Mammary epithelial cell (primary cell): ENCODE measurements at regions not wholly inside any gene's neighbourhood (a gene's known extent, or its start where the extent isn't known, plus 50 kb on each side); places are given as distances from the start of the nearest gene placed in this dataset.

ENCODE experiments used
- EZH2 ChIP-seq: IDR thresholded peaks from 2 replicates; pipeline ENCODE4 v1.6.1; 2012; ENCODE audit warnings: low read length, inconsistent platforms, borderline replicate concordance
- TF ChIP-seq, protein P1 (sequence below), 2 donors: IDR thresholded peaks in 1 of 2; conservative IDR thresholded peaks in 1 of 2; 2 replicates each; pipeline ENCODE4 v1.5.1; 2011 to 2012; ENCODE audit warnings: inconsistent platforms in 2 of 2, low read length in 2 of 2, mild to moderate bottlenecking in 2 of 2, control low read depth in 1 of 2, low read depth in 1 of 2; ENCODE audit not compliant: insufficient read depth in 1 of 2; ENCODE audit errors: extremely low read depth in 1 of 2

DNA sequence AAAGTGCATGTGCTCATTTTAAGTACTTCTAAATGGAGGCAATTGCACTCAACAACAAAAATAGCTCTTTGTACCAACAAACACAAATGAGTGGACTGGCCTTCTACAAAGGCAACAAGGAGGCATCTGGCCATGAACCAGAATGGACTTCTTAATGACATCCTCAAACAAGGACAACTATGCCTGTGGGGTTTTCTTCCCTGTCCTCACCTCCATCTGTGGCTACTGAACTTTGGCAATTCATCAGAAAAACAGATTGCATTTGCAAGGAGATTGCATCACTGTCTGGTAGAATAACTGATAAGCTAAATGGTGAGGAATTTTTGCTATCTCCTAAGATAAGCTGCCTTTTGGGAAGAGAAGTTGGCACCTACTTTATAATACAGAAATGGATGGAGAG is 447.3 kb upstream of the CCNG1 start:
- TF ChIP-seq, protein P1, sequence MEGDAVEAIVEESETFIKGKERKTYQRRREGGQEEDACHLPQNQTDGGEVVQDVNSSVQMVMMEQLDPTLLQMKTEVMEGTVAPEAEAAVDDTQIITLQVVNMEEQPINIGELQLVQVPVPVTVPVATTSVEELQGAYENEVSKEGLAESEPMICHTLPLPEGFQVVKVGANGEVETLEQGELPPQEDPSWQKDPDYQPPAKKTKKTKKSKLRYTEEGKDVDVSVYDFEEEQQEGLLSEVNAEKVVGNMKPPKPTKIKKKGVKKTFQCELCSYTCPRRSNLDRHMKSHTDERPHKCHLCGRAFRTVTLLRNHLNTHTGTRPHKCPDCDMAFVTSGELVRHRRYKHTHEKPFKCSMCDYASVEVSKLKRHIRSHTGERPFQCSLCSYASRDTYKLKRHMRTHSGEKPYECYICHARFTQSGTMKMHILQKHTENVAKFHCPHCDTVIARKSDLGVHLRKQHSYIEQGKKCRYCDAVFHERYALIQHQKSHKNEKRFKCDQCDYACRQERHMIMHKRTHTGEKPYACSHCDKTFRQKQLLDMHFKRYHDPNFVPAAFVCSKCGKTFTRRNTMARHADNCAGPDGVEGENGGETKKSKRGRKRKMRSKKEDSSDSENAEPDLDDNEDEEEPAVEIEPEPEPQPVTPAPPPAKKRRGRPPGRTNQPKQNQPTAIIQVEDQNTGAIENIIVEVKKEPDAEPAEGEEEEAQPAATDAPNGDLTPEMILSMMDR (conservative IDR thresholded peaks at IDR 0.05 in 1 of 2, IDR thresholded peaks at IDR 0.05 in 1 of 2; ENCODE audit: extremely low read depth in 1 of 2, insufficient read depth in 1 of 2, low read depth in 1 of 2, low read length in 2 of 2), result no peak
- TF ChIP-seq EZH2, result no peak
